Heart left ventricle (tissue), 13 donors: ENCODE measurements at regions not wholly inside any gene's neighbourhood (a gene's known extent, or its start where the extent isn't known, plus 50 kb on each side); places are given as distances from the start of the nearest gene placed in this dataset.

ENCODE experiments used
- POLR2A ChIP-seq, 2 donors: fragments of 450-650 bp; IDR thresholded peaks; one replicate each; pipeline ENCODE4 v1.6.1; 2017; ENCODE audit warnings: antibody characterized with exemption in 2 of 2, mild to moderate bottlenecking in 2 of 2, moderate library complexity in 2 of 2
- TF ChIP-seq, protein P1 (sequence below), 12 donors: fragments of 200-600 bp; sonication (generic) in 4 of 12; IDR thresholded peaks; one replicate each; pipeline versions ENCODE4 v1.5.0 to v1.8.0; 2018 to 2022; ENCODE audit warnings: antibody characterized with exemption in 12 of 12, mild to moderate bottlenecking in 5 of 12
- donor health status: ischemic (EF 13 %, LVEDD 7.1; RV severe dilation, severe dysfunction).
- donor health status: DM: no; HTN: yes; CAD: no.
- donor health status: DM: no; HTN: no; CAD: no.
- donor health status: ischemic (EF 25% LVEDD 6.9; RV normal size, moderate dysfunction).
- donor health status: ischemic (EF 25% LVEDD 5.7; RV mildly dilated, moderate dysfunction).
- donor health status: ischemic (EF 35%, LVEDD 5.7; RV mildly dilated, moderate dysfunction).
- donor health status: nonischemic (EF 11% LVEDD 7.7; RV severe dilation, severe dysfunction).
- donor health status: DM: yes; HTN: yes; CAD: no.
- donor health status: PGD.
- donor health status: ischemic (EF 29% LVEDD 5.4; RV normal size, mild dysfunction).
- donor health status: nonischemic (EF 23%, LVEDD 6.1; RV moderate dilation, normal function).

DNA sequence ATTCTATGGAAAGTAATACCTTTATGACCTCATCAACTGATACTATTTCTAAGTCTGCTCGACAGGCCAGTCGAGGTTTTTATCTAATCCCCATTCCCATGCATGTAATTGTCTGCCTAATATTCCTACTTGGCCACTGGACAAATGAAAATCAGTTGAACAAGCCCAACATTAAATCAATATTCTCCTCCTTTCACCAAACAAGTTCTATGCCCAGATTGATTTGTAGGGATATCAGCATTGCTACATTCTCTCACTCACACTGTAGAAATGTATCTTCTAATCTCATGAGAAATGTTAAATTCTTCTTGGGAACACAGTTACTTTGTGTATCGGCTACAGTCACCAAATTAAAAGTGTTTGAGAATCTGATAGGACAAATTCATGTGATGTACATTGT lies 208.8 kb upstream of the CTNND2 start:
- TF ChIP-seq, protein P1, sequence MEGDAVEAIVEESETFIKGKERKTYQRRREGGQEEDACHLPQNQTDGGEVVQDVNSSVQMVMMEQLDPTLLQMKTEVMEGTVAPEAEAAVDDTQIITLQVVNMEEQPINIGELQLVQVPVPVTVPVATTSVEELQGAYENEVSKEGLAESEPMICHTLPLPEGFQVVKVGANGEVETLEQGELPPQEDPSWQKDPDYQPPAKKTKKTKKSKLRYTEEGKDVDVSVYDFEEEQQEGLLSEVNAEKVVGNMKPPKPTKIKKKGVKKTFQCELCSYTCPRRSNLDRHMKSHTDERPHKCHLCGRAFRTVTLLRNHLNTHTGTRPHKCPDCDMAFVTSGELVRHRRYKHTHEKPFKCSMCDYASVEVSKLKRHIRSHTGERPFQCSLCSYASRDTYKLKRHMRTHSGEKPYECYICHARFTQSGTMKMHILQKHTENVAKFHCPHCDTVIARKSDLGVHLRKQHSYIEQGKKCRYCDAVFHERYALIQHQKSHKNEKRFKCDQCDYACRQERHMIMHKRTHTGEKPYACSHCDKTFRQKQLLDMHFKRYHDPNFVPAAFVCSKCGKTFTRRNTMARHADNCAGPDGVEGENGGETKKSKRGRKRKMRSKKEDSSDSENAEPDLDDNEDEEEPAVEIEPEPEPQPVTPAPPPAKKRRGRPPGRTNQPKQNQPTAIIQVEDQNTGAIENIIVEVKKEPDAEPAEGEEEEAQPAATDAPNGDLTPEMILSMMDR (IDR thresholded peaks at IDR 0.05) = no peak
- TF ChIP-seq POLR2A (IDR thresholded peaks at IDR 0.05) = no peak
